SJCRH30 (cell line): ENCODE measurements at regions not wholly inside any gene's neighbourhood (a gene's known extent, or its start where the extent isn't known, plus 50 kb on each side); places are given as distances from the start of the nearest gene placed in this dataset.
A peak's percentile ranks its signal among the peaks of the same experiment; 100 is the strongest.
"Not testable (repeated sequence)": the region's sequence is repeated elsewhere in the genome, so short reads cannot be mapped to it uniquely, and the experiment has no call there.

Experiments
- DNase-seq, 2 experiments: peaks; one replicate each; pipeline ENCODE4 v3.0.0-alpha.2; 2015 to 2020
- H3K27ac ChIP-seq: fragments of 250-450 bp; sonication (Bioruptor Pico); 2 replicates; pipeline ENCODE4 v1.5.1; 2020; ENCODE audit warnings: mild to moderate bottlenecking, moderate library complexity
- H3K27me3 ChIP-seq: fragments of 250-450 bp; sonication (Bioruptor Pico); 2 replicates; pipeline ENCODE4 v1.5.1; 2020; ENCODE audit warnings: mild to moderate bottlenecking, moderate library complexity
- H3K36me3 ChIP-seq: fragments of 250-450 bp; sonication (Bioruptor Pico); 2 replicates; pipeline ENCODE4 v1.5.1; 2020; ENCODE audit warnings: mild to moderate bottlenecking, moderate library complexity
- H3K4me1 ChIP-seq: fragments of 250-450 bp; sonication (Bioruptor Pico); 2 replicates; pipeline ENCODE4 v1.5.1; 2020; ENCODE audit warnings: mild to moderate bottlenecking, moderate library complexity
- H3K4me3 ChIP-seq: fragments of 250-450 bp; sonication (Bioruptor Pico); 2 replicates; pipeline ENCODE4 v1.5.1; 2020; ENCODE audit warnings: mild to moderate bottlenecking, moderate library complexity
- H3K9me3 ChIP-seq: fragments of 250-450 bp; sonication (Bioruptor Pico); replicated peaks from 2 replicates; pipeline ENCODE4 v1.5.1; 2020; ENCODE audit warnings: mild to moderate bottlenecking, moderate library complexity

DNA sequence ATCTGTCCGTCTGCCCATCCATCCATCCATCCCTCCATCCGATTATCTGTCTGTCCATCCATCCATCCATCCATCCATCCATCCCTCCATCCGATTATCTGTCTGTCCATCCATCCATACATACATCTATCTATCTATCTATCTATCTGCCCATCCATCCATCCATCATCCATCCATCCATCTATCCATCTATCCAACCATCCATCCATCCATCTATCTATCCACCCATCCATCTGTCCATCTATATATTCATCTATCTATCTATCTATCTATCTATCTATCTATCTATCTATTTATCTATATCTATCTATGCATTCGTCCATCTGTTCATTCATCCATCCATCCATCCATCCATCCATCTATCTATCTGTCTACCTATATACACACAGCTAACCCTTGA lies 471.1 kb upstream of the ZNF507 start:
- DNase-seq = no peak
- Histone ChIP-seq H3K36me3 (no peaks in the 10 kb centered on the region), H3K27ac (no peak overlapping the region)

DNA sequence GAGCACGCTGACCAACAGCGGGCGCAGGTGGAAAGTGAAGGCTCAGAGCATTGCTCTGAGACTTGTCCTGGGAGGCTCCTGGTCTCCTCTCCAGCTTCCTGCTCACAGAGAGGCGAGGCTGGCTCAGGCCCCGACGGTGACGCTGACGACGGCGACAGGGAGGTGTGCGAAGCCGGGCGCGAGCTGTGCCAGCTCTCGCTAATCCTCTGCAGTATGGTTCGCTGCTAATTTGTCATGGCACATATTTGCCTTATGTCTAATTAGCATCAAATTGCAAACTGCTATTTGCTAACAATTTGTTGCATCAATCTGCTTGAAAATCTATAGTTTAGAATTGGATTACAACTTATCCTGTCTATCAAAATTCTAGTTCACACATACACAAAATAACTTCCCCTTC lies 469.8 kb upstream of the ZNF507 start:
- no peak overlapping the region for H3K4me3 ChIP-seq
- no peaks in the 10 kb centered on the region for H3K9me3 ChIP-seq
- no peaks in the 10 kb centered on the region for H3K4me1 ChIP-seq
- no peak overlapping the region for H3K27ac ChIP-seq
- H3K27me3 ChIP-seq = no peaks in the 10 kb centered on the region
- H3K36me3 ChIP-seq = no peaks in the 10 kb centered on the region
- no peak for DNase-seq

More for the DNA sequence above, 471.1 kb upstream of the ZNF507 start:
- H3K4me1 ChIP-seq = no peaks in the 10 kb centered on the region
- H3K4me3 ChIP-seq = no peak overlapping the region
- no peaks in the 10 kb centered on the region for H3K9me3 ChIP-seq
- no peaks in the 10 kb centered on the region for H3K27me3 ChIP-seq

GRCh38 chr19:31880283-31880682 lies 465.1 kb upstream of the ZNF507 start:
- no peaks in the 10 kb centered on the region for H3K9me3 ChIP-seq
- no peak overlapping the region for H3K4me3 ChIP-seq
- H3K27me3 ChIP-seq = no peaks in the 10 kb centered on the region
- no peak overlapping the region for H3K27ac ChIP-seq
- DNase-seq = no peak
- no peaks in the 10 kb centered on the region for H3K4me1 ChIP-seq
- no peaks in the 10 kb centered on the region for H3K36me3 ChIP-seq

DNA sequence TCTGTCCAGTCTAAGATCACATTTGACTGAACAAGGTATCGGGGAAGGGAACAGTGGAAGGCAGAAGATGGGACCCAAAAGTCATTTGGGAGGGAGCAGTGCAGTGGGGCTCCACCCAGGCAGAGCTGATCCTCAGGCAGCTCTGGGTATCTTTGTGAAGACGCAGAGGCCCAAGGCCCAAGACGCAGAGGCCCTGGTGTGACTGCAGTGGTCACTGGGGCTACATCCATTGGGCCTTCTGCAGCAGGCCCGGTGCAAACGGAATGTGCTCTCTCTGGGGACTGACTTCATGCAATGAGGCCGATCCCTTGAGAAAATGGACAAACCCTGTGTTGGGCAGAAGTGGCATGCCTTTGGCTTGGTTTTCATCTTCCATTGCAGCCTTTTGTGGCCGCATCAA lies 463.4 kb upstream of the ZNF507 start:
- Histone ChIP-seq H3K36me3 (no peaks in the 10 kb centered on the region), H3K27ac (no peak overlapping the region), H3K27me3 (no peaks in the 10 kb centered on the region), H3K4me1 (no peaks in the 10 kb centered on the region), H3K4me3 (no peak overlapping the region), H3K9me3 (no peaks in the 10 kb centered on the region)
- no peak for DNase-seq

GRCh38 chr19:31882709-31883108 lies 462.7 kb upstream of the ZNF507 start:
- no peaks in the 10 kb centered on the region for H3K4me1 ChIP-seq
- H3K27me3 ChIP-seq = no peaks in the 10 kb centered on the region
- no peak overlapping the region for H3K4me3 ChIP-seq
- H3K9me3 ChIP-seq = no peaks in the 10 kb centered on the region
- H3K27ac ChIP-seq = no peak overlapping the region
- H3K36me3 ChIP-seq = no peaks in the 10 kb centered on the region
- peak in 1 of 2 experiments; percentile 28 for DNase-seq

DNA sequence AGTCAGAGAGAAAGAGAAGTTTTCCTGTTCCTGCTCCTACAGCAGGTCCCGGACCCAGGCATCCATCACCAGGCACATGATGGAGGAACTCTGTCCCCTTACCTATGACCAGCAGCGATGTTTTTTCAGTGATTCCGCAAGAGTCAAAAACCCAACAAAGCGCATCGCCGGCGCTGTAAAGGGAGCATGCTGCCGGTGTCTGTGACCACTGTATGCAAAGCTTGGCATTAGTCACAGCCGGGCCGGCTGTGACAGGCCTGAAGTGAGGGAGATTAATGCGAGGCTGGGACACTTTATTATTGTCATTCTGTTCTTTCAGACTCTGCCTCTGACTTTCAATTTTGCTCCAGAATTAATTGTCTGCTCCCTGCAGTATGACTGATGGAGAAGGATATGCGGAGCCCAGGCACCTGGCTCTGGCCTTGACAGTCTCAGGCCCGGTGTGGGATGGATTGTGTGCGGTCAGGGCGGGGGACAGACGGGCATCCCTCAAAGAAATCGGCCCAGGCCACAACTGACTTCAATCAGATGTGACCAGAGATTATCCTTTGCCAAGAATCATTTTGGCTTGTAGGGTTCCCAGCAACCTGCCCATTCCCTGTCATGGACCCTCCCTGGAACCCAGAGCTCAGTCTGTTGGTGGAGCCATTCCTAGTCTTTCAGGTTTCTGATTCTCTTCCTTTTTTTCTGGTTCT lies 462.0 kb upstream of the ZNF507 start:
- no peaks in the 10 kb centered on the region for H3K27me3 ChIP-seq
- no peaks in the 10 kb centered on the region for H3K9me3 ChIP-seq
- H3K4me3 ChIP-seq = no peak overlapping the region
- no peak overlapping the region for H3K27ac ChIP-seq
- H3K4me1 ChIP-seq = no peaks in the 10 kb centered on the region
- H3K36me3 ChIP-seq = no peaks in the 10 kb centered on the region
- no peak for DNase-seq

- H3K36me3 ChIP-seq = no peaks in the 10 kb centered on the region
- H3K9me3 ChIP-seq = no peaks in the 10 kb centered on the region
- H3K27ac ChIP-seq = no peak overlapping the region
- no peak overlapping the region for H3K4me3 ChIP-seq
- DNase-seq = no peak
- no peaks in the 10 kb centered on the region for H3K4me1 ChIP-seq
- no peaks in the 10 kb centered on the region for H3K27me3 ChIP-seq
These were observed 460.0 kb upstream of the ZNF507 start for GRCh38 chr19:31885280-31885853.

GRCh38 chr19:31890230-31890629 lies 455.2 kb upstream of the ZNF507 start:
- Histone ChIP-seq H3K27me3 (no peaks in the 10 kb centered on the region; the same call in 1 of the 2 replicates), H3K9me3 (no peaks in the 10 kb centered on the region), H3K4me3 (no peak overlapping the region), H3K4me1 (no peaks in the 10 kb centered on the region), H3K36me3 (no peaks in the 10 kb centered on the region), H3K27ac (no peak overlapping the region)
- no peak for DNase-seq

DNA sequence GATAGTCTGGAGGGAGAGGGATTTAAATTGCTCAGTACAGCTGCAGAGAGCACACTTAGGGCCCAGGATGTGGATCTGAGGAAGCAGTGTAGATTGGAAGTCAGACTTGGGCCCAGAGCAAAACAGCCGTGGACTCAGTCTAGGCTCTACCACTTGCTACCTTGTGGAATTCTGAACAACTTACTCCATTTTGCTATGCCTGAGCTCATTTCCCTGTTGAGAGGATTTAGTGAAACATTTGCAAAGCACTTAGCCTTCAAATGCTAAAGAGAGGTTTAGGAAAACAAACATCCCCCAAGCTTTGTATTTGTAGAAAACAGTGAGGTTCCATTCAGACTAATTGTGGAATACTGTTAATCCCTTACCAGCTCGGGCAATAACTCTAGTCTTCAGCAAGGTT lies 453.4 kb upstream of the ZNF507 start:
- no peak for DNase-seq
- Histone ChIP-seq H3K4me1 (no peaks in the 10 kb centered on the region), H3K9me3 (no peaks in the 10 kb centered on the region), H3K4me3 (no peak overlapping the region), H3K36me3 (no peaks in the 10 kb centered on the region), H3K27me3 (no peaks in the 10 kb centered on the region; the same call in 1 of the 2 replicates), H3K27ac (no peak overlapping the region)

DNA sequence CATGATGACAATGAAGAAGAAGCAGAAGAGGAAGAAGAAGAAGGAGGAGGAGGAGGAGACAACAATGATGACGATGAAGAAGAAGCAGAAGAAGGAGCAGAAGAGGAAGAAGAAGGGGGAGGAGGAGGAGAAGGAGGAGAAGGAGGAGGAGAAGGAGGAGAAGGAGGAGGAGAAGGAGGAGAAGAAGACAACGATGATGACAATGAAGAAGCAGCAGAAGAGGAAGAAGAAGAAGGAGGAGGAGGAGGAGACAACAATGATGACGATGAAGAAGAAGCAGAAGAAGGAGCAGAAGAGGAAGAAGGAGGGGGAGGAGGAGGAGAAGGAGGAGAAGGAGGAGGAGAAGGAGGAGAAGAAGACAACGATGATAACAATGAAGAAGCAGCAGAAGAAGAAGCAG lies 451.9 kb upstream of the ZNF507 start:
- not testable (repeated sequence) for H3K9me3 ChIP-seq, H3K36me3 ChIP-seq, H3K4me1 ChIP-seq, DNase-seq, H3K4me3 ChIP-seq, H3K27me3 ChIP-seq, H3K27ac ChIP-seq

- Histone ChIP-seq H3K4me1 (no peaks in the 10 kb centered on the region), H3K27ac (no peak overlapping the region), H3K4me3 (no peak overlapping the region), H3K9me3 (no peaks in the 10 kb centered on the region), H3K36me3 (no peaks in the 10 kb centered on the region), H3K27me3 (no peaks in the 10 kb centered on the region; the same call in 1 of the 2 replicates)
- no peak for DNase-seq
These were observed 451.0 kb upstream of the ZNF507 start for GRCh38 chr19:31894451-31894850.

GRCh38 chr19:31897292-31897691 lies 448.1 kb upstream of the ZNF507 start:
- Histone ChIP-seq H3K27me3 (no peaks in the 10 kb centered on the region), H3K4me1 (no peaks in the 10 kb centered on the region), H3K4me3 (no peak overlapping the region), H3K36me3 (no peaks in the 10 kb centered on the region), H3K27ac (no peak overlapping the region), H3K9me3 (no peaks in the 10 kb centered on the region)
- DNase-seq = no peak

DNA sequence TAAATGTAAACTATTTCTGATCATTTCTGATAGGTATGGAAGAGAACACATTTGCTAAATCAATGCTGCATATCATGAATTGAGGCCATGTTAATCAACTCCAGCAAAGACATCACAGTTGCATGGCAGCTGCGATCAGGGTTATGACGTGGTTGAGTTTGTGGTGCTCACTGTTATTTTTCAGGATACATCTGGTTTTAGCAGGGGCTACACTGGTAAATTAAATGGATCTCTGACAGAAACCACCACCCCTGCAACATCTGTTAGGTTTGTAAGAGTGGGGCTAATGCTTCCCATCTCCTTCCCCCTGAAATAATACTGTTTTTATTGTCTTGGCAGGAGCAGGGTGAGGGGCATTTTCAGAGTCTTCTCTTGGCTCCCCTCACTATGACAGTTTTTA lies 444.4 kb upstream of the ZNF507 start:
- Histone ChIP-seq H3K27ac (no peak overlapping the region), H3K4me1 (peaks cover 3% of the 10 kb centered on the region), H3K9me3 (no peaks in the 10 kb centered on the region), H3K36me3 (no peaks in the 10 kb centered on the region), H3K4me3 (no peak overlapping the region), H3K27me3 (no peaks in the 10 kb centered on the region)
- DNase-seq = peak in 1 of 2 experiments; percentile 26

DNA sequence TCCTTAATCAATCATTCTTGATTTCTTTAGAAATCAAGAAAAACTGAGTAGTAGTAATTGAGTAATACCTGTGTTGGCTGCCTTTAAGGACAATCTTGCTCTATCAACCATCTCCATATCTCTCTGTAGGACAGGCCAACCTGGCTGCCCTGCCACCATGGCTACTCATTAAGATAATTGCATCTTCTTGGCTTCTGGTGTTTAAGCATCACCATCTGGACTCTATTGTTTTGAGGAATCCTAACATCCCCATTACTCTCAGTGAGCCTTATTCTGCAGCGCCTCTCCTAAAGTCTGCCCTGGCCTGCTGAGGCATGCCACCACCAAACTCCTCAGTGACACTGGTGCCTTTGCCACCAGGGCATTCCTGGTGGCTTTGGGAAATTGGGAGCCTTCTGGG lies 442.6 kb upstream of the ZNF507 start:
- no peak overlapping the region for H3K27ac ChIP-seq
- peaks cover 16% of the 10 kb centered on the region for H3K4me1 ChIP-seq
- H3K9me3 ChIP-seq = no peaks in the 10 kb centered on the region
- DNase-seq = no peak
- no peaks in the 10 kb centered on the region for H3K36me3 ChIP-seq
- no peaks in the 10 kb centered on the region for H3K27me3 ChIP-seq
- no peak overlapping the region for H3K4me3 ChIP-seq

GRCh38 chr19:31903979-31904378 lies 441.4 kb upstream of the ZNF507 start:
- no peaks in the 10 kb centered on the region for H3K27me3 ChIP-seq
- peaks cover 26% of the 10 kb centered on the region for H3K4me1 ChIP-seq
- no peak for DNase-seq
- no peaks in the 10 kb centered on the region for H3K36me3 ChIP-seq
- H3K9me3 ChIP-seq = no peaks in the 10 kb centered on the region
- H3K27ac ChIP-seq = no peak overlapping the region
- H3K4me3 ChIP-seq = no peak overlapping the region
